ENCODE measurements at regions not wholly inside any gene's neighbourhood (a gene's known extent, or its start where the extent isn't known, plus 50 kb on each side); places are given as distances from the start of the nearest gene placed in this dataset.

DNA sequence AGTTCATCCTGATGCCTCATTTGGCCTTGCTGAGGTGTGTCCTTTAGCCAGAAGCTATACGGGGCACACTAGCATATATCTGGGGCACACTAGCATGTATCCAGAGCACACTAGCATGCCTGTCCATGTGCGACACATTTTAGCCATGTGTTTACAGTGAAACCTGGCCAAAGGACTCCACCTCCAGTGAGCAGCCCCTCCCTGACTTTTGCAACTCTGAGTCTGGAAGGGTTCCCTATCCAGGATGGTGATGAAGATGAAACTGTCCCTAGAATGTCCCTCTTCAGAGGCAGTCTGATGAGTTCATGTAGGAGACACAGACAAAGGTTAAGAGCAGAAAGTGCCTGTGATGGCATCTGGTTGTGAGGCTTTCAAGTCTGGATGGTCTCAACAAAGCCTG is 61.4 kb upstream of the LGALSL start:
- TF ChIP-seq POLR2A (IDR thresholded peaks at IDR 0.05; ENCODE audit: low read depth, low read length) (no peak), TAF1 (IDR thresholded peaks at IDR 0.05; ENCODE audit: low read depth, low read length) (no peak), POLR2AphosphoS5 (IDR thresholded peaks at IDR 0.05; ENCODE audit: low read depth, low read length) (no peak)
